Midbrain (tissue), 1 donor: ENCODE measurements at regions not wholly inside any gene's neighbourhood (a gene's known extent, or its start where the extent isn't known, plus 50 kb on each side); places are given as distances from the start of the nearest gene placed in this dataset.
"Not testable (repeated sequence)": the region's sequence is repeated elsewhere in the genome, so short reads cannot be mapped to it uniquely, and the experiment has no call there.

Source experiments
- DNase-seq: peaks from one replicate; lab custom pipeline; 2025; lab: John Stamatoyannopoulos, UW

DNA sequence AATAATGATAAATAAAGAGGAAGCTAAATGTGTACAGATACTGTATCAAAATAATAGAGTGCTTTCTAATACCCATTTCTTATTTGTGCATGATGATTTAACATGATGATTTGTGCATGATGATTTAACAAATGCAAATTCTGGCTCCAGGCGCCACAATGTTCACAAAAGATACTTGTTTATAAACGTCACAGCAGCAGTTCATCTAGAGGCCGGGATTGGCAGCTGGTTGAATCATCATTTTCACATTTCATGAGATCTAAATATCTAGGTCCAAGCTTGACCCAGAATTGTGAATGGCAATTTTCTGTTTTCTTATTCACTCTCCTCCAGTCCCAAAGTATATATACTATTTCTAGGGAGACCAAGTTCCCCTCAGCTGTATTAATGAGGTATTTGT lies 322.0 kb downstream of the SUCLG1 start:
- no peak for DNase-seq

- DNase-seq = no peak
Measured at GRCh38 chr2:84132370-84132769, 326.7 kb downstream of the SUCLG1 start.

DNA sequence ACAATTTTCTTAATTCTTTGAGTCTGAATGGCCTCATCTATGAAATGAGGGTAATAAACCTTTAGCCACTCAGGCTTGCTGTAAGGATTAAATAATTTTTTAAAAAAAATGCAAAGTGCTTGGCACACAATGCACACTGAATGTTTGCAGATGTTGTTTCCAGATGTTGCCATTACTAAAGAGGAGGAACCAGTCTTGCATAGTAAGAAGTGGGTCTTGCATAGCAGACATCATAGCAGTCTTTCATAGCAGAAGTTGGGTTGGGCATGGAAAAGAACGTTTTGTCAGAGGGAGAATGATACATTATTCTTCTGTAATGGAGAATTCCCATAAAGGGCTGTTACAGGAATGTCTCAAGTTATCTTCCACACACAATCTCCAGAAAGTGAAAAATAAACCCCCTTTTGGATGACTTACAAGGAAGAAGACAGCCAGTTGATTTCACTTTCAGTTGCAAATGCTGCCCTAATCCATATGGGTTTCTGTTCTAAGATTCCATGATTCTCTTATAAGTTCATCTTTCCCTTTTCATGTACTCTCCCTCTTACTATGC lies 327.7 kb downstream of the SUCLG1 start:
- DNase-seq = no peak

GRCh38 chr2:84129018-84129417 lies 330.1 kb downstream of the SUCLG1 start:
- no peak for DNase-seq

- DNase-seq = not testable (repeated sequence)
Measured at GRCh38 chr2:84127812-84128211, 331.3 kb downstream of the SUCLG1 start.

DNA sequence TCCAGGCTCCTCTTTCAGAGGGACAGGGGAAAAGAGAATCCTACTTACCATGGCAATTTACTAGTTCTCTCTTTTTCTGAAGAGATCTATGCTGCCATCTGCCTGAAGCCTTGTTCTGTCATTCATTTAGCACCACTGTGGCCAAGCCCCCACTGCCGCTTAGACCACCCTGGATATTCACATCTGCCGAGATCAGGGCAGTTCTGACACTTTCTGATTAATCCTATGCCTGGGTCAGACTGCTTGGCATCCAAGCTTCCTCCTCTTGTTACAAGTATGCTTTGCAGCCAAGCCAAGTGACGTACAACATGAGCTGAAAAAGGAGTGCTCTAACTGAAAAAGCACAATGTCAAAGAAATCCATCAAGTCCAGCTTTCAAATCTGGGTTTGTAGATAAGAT lies 332.6 kb downstream of the SUCLG1 start:
- no peak for DNase-seq

DNA sequence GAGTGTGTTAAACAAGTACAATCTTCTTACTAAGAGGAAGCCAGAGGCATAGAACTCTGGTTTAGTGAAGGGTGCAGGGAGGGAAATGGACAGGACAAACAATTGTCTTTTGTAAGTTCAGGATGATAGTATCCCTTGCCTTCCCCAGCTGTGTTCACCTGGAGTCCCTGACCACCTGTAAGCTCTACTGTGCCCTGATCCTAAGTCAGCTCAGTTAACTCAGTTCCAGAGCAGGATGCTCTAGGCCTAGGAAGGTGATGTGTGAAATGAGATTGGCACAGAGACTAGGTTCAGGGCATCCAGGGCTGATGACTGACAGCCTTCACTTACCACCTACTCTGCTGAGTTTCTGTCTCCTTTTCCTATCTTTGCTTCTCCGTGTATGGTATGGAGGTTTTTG lies 333.0 kb downstream of the SUCLG1 start:
- no peak for DNase-seq

GRCh38 chr2:84116143-84116542 lies 342.9 kb downstream of the SUCLG1 start:
- no peak for DNase-seq

DNA sequence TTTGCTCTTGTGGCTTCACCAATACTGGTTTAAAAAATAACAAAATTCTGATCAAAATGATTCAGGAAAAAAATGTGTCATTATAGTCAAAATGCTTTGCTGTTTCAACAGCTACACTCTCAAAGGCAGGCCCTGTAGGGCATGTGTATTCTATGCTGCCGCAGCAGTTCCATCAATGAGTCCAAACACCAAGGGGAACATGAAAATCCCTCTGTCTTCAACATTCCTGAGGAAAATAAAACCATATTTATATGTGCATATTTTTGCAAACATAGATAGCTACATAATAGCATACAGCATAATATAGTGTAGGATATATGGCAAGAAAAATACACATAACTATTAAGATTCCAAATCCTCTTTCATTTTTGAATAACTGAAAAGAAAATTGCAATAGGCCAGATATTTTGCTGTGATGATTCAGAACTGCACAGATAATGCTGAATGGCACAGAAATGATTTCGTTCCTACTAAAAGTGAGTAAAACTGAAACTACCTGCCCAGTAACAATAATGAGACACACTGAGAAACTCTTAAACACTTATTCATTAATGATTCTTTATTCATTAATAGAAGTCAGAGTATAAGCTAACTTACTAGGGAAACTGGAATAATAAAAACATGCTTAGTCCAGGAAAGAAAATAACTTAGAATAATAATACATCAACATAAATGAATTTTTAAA lies 343.8 kb downstream of the SUCLG1 start:
- DNase-seq = no peak

- DNase-seq = not testable (repeated sequence)
Measured at GRCh38 chr2:84103816-84104527, 355.1 kb downstream of the SUCLG1 start.

GRCh38 chr2:84102274-84102673 lies 356.8 kb downstream of the SUCLG1 start:
- DNase-seq = no peak

DNA sequence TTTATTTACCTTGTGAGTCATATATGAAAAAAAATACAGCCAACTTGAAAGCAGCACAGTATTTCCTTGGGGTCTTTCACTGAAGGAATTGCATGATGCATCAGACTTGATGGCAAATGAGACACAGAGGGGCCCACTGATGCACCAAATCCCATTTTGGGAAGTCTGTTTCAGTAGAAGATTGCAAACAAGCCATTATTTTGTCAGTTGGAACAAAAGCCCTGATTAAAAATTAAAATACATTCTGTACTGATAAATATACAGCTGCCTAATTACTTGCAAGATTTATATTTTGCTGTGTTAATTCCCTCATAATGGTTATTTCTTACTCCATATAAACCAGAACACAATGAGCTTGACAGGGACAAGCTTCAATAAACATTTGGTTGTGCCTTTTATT lies 370.4 kb downstream of the SUCLG1 start:
- no peak for DNase-seq

DNA sequence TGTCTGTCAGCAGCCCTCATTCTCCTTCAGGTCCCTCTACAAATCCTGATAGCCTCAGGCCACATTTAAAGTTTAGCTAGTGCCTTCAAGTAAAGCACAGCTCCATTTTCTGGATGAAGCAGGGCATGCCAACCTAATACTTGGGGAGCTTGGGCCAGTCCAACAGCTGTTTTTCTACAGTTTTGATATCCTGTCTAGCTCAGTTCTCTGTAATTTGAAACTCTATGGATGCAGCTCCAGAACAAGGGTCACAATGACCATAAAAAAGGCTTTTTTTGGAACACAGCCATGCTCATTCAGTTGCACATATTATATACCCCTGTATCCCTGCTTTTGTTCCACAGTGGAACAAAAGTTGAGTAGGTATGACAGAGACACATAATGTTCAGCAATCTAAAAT lies 373.5 kb downstream of the SUCLG1 start:
- DNase-seq = no peak

DNA sequence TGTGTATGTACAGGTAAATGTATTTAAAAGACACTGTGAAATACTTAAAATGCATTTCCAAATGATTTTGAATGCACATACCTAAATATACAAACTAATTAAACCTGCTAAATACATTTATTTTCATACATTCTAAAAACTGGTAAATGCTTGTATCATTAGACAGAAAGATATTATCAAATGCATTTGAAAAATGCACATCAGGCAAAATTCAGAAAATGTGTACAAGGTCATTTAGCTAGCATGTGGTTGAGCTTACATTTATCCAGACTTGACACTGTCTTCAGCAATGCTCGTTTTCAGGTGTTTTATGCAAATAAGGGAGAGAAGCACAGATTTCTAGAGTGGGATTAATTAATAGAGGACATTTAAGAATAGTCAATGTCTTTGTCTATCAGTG lies 374.2 kb downstream of the SUCLG1 start:
- no peak for DNase-seq

DNA sequence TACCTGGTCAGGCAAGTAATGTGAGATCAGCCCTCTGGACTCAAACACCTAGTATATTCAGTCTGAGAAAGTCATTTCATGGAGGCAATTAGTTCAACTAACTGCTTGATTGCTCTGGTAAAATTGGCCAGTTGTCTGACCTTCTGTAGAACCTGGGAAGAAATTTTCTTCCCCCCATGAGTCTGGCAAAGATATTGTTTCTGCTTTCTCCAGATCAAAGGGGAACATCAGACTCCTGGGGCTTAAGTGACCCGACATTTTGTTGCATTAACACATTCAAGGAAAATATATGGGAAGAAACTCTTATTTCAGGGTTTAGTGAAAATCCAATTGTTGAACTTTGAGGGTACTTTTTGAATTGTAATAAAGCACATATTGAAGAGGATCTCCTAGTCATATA lies 375.1 kb downstream of the SUCLG1 start:
- no peak for DNase-seq

GRCh38 chr2:84078471-84078870 lies 380.6 kb downstream of the SUCLG1 start:
- DNase-seq = no peak

- DNase-seq = peak; percentile 35
Measured at GRCh38 chr2:84077496-84077895, 381.6 kb downstream of the SUCLG1 start.

DNA sequence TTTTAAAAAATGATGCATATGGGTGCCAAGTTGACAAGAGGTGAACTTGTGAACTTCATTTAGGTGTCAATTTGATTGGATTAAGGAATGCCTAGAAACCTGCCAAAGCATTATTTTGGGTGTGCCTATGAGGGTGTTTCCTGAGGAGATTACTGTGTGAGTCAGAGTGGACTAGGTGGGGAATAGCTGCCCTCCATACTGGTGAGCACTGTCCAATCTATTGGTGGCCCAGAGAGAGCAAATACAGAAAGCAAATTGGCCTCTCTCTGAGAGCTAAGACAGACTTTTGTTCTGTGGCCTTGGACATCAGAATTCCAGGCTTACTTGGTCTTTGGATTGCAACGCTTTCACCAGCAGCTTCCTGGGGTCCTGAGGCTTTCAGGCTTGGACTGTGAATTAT lies 388.0 kb downstream of the SUCLG1 start:
- no peak for DNase-seq

DNA sequence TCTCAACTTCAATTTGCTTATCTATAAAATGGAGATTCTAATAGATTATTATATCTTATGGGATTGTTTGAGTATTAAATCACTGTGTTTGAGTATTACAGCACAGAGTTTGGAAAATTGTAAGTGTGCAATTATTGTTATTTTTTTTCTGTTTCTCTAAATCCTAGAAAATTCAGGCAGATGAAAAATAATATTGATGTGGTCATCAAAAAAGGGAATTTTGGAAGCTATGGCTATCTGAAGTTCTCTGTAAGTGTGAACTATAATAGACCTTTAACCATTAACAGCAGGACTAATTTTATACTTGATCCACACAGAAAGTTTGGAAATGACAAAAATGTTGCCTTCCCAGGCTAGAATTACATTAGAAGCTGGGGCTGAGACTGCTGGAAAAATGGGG lies 393.2 kb downstream of the SUCLG1 start:
- no peak for DNase-seq

- DNase-seq = no peak
Measured at GRCh38 chr2:84057917-84058560, 401.0 kb downstream of the SUCLG1 start.

DNA sequence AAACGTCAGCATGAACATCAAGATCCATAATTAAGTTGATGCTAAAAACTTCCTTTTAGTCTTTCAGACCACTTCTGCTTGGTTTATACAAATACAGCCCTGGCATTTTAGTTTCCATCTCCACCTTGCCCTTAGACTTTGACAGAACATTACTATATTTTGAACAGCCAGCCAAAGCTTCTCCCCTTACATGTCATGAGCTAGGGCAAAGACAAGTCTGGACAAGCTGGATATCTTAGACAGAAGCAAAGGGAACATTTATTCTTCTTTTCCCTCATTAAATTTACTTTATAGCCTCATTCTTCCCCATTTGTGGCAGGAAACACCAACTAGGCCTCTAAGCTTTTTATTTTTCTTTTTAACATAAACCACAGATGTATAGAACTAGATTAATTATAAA lies 403.3 kb downstream of the SUCLG1 start:
- no peak for DNase-seq

DNA sequence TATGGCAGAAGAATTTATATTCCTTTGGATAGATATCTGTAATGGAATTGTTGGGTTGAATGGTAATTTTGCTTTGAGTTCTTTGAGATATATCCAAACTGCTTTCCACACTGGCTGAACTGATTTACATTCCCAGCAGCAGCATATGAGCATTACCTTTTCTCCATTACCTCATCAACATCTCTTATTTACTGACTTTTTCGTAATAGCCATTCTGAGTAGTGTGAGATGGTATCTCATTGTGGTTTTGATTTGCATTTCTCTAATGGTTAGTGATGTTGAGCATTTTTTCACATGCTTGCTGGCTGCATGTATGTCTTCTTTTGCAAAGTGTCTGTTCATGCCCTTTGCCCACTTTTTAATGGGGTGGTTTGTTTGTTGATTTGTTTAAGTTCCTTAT lies 404.5 kb downstream of the SUCLG1 start:
- DNase-seq = not testable (repeated sequence)

GRCh38 chr2:84052913-84053312 lies 406.2 kb downstream of the SUCLG1 start:
- DNase-seq = no peak
